GM21381 (cell line): ENCODE measurements at regions not wholly inside any gene's neighbourhood (a gene's known extent, or its start where the extent isn't known, plus 50 kb on each side); places are given as distances from the start of the nearest gene placed in this dataset.

ENCODE experiments used
- ATAC-seq: cut with Tn5 transposase; IDR thresholded peaks from one replicate; pipeline ENCODE4 v1.9.1; 2021; ENCODE audit warnings: mild to moderate bottlenecking, moderate library complexity; ENCODE audit not compliant: unreplicated experiment

- ATAC-seq = no peak
Measured at GRCh38 chr18:29313312-29313711, 1136.4 kb upstream of the CDH2 start.

- no peak for ATAC-seq
Measured at GRCh38 chr18:29311580-29311979, 1134.7 kb upstream of the CDH2 start.

GRCh38 chr18:29309366-29309765 is 1132.4 kb upstream of the CDH2 start:
- ATAC-seq = no peak

GRCh38 chr18:29307982-29308381 is 1131.1 kb upstream of the CDH2 start:
- no peak for ATAC-seq

GRCh38 chr18:29307231-29307630 is 1130.3 kb upstream of the CDH2 start:
- no peak for ATAC-seq

GRCh38 chr18:29305516-29305915 is 1128.6 kb upstream of the CDH2 start:
- ATAC-seq = no peak

GRCh38 chr18:29301048-29301447 is 1124.1 kb upstream of the CDH2 start:
- ATAC-seq = no peak

GRCh38 chr18:29285471-29285870 is 1108.5 kb upstream of the CDH2 start:
- ATAC-seq = no peak

- no peak for ATAC-seq
Measured at GRCh38 chr18:29271501-29271900, 1094.6 kb upstream of the CDH2 start.

GRCh38 chr18:29259838-29260237 is 1082.9 kb upstream of the CDH2 start:
- ATAC-seq = no peak

GRCh38 chr18:29254123-29254522 is 1077.2 kb upstream of the CDH2 start:
- no peak for ATAC-seq

- ATAC-seq = no peak
Measured at GRCh38 chr18:29251681-29252080, 1074.8 kb upstream of the CDH2 start.

- ATAC-seq = no peak
Measured at GRCh38 chr18:29250843-29251242, 1073.9 kb upstream of the CDH2 start.

- no peak for ATAC-seq
Measured at GRCh38 chr18:29250259-29250658, 1073.3 kb upstream of the CDH2 start.

- no peak for ATAC-seq
Measured at GRCh38 chr18:29248805-29249204, 1071.9 kb upstream of the CDH2 start.

- no peak for ATAC-seq
Measured at GRCh38 chr18:29241199-29241598, 1064.3 kb upstream of the CDH2 start.

- no peak for ATAC-seq
Measured at GRCh38 chr18:29234751-29235150, 1057.8 kb upstream of the CDH2 start.

- no peak for ATAC-seq
Measured at GRCh38 chr18:29226213-29226612, 1049.3 kb upstream of the CDH2 start.

- no peak for ATAC-seq
Measured at GRCh38 chr18:29225351-29225750, 1048.4 kb upstream of the CDH2 start.

GRCh38 chr18:29218091-29218490 is 1041.2 kb upstream of the CDH2 start:
- no peak for ATAC-seq

GRCh38 chr18:29217124-29217915 is 1040.4 kb upstream of the CDH2 start:
- ATAC-seq = no peak

- ATAC-seq = no peak
Measured at GRCh38 chr18:29198834-29199233, 1021.9 kb upstream of the CDH2 start.

GRCh38 chr18:29196307-29196706 is 1019.4 kb upstream of the CDH2 start:
- no peak for ATAC-seq
